ENCODE measurements at regions not wholly inside any gene's neighbourhood (a gene's known extent, or its start where the extent isn't known, plus 50 kb on each side); places are given as distances from the start of the nearest gene placed in this dataset.

DNA sequence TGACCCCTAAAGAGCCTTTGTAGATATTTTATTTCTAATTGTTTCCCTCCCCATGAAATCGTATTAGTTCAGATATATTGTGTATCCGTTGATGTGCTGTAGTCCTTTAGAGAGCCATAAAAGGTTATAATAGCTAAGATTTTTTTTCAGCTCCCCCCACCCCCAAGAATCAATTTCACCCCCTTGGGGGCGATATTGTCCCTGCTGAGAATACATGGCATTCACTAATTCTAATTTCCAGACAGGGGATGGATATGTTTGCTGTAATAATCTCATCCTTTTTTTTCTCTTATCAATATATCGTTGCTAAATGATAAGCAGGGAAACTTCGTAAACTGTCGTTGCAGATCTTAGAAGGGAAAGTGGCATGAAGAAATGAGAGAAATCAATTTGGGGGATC is 530.7 kb downstream of the TMEM182 start:
- TF ChIP-seq, protein P1, sequence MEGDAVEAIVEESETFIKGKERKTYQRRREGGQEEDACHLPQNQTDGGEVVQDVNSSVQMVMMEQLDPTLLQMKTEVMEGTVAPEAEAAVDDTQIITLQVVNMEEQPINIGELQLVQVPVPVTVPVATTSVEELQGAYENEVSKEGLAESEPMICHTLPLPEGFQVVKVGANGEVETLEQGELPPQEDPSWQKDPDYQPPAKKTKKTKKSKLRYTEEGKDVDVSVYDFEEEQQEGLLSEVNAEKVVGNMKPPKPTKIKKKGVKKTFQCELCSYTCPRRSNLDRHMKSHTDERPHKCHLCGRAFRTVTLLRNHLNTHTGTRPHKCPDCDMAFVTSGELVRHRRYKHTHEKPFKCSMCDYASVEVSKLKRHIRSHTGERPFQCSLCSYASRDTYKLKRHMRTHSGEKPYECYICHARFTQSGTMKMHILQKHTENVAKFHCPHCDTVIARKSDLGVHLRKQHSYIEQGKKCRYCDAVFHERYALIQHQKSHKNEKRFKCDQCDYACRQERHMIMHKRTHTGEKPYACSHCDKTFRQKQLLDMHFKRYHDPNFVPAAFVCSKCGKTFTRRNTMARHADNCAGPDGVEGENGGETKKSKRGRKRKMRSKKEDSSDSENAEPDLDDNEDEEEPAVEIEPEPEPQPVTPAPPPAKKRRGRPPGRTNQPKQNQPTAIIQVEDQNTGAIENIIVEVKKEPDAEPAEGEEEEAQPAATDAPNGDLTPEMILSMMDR (IDR thresholded peaks at IDR 0.05) = no peak
- peaks cover 0 to 18% (median 4%) of the 10 kb centered on the region in 7 donors for H3K27me3 ChIP-seq
- no peak for ATAC-seq
- WGBS, 2 donors = 42 to 46% methylated on average over 6 of the region's 6 CpGs
- H3K36me3 ChIP-seq = no peaks in the 10 kb centered on the region
- intact Hi-C loops (cut with DNase I) = no loop called here
- no peak overlapping the region for H3K4me3 ChIP-seq
- no peak for DNase-seq
- no peak overlapping the region for H3K27ac ChIP-seq
- H3K4me1 ChIP-seq = no peaks in the 10 kb centered on the region
- H3K9me3 ChIP-seq = no peaks in the 10 kb centered on the region

DNA sequence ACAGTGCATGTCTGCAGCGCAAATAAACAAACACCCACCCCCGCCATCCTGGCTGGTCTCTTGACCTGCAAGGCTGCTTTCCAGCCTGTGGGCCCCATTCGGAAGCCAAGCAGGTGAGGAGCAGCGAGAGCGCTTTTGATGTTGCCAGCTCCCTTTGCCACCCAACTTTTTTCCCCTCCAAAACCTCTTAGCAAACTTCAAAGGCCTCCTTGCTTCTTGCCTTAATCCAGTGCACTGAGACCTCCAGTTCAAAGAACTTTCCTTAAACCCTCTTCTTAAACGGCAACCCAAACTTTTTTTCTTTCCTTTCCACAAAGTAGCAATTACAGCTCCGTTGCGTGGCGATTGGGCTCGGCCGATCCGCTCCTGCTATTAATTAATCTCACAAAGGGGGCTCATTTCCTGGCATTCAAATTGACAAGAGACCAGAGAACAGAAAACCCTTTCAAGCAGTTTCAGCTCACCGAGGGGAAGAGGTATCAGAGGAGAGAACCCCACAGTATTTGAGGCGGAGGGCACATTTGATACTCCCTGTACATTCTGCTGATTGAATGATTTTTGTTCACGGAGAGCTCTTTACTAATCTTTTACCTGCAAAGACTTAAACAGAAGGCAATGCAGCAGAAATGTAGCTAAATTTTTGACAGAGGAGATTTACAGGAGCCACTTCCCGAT is 531.4 kb downstream of the TMEM182 start:
- no peaks in the 10 kb centered on the region for H3K4me1 ChIP-seq
- 27 to 30% methylated on average over 16 of the region's 16 CpGs for WGBS, 2 donors
- H3K27me3 ChIP-seq = peaks cover 0 to 17% (median 4%) of the 10 kb centered on the region in 7 donors
- no peaks in the 10 kb centered on the region for H3K9me3 ChIP-seq
- TF ChIP-seq, protein P1 (IDR thresholded peaks at IDR 0.05) = no peak
- intact Hi-C loops (cut with DNase I) = no loop called here
- no peak for DNase-seq
- no peak for ATAC-seq
- H3K36me3 ChIP-seq = no peaks in the 10 kb centered on the region
- no peak overlapping the region for H3K4me3 ChIP-seq
- H3K27ac ChIP-seq = no peak overlapping the region

DNA sequence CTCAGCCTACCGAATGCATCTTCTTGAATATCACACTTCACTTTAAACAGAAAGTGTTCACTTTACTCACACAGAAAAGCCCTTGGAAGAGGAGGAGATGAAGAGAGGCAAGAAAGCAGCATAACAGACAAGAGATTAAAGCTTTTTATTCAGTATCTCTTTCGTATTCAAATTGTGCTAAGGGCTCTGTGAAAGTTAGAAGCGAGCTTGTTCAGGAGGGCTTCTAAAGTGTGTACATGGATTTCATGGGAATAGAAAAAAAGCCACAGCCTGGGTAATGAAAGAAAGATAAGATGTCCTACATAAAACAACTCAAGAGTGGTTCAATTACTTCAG is 531.9 kb downstream of the TMEM182 start:
- DNase-seq (no peak), ATAC-seq (no peak)
- intact Hi-C loops (cut with DNase I) = no loop called here
- no peaks in the 10 kb centered on the region for H3K36me3 ChIP-seq
- WGBS, 2 donors = 33 to 35% methylated on average over 3 of the region's 3 CpGs
- no peaks in the 10 kb centered on the region for H3K4me1 ChIP-seq
- peaks cover 0 to 17% (median 4%) of the 10 kb centered on the region in 7 donors for H3K27me3 ChIP-seq
- TF ChIP-seq, protein P1 (IDR thresholded peaks at IDR 0.05) = no peak
- no peak overlapping the region for H3K27ac ChIP-seq
- no peak overlapping the region for H3K4me3 ChIP-seq
- no peaks in the 10 kb centered on the region for H3K9me3 ChIP-seq

DNA sequence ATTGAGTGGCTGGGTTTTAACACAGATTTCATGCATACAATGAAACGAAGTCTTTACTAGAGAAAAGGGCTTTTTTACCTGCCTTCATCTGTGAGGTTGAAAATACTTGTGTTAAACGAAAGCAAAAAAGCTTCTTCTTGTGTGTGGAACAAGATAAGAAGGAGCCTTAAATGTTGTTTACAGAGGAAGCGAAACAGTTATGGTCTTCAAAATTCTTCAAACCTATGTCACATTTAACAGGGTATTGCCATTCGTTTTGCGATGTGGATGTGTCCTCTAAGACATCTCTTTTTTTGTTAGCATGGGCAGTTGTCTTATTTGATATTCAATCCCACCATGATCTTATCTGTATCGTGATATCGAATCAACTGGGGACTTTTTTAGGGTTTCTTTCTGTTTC is 532.6 kb downstream of the TMEM182 start:
- DNase-seq (no peak), ATAC-seq (no peak)
- H3K9me3 ChIP-seq = no peaks in the 10 kb centered on the region
- H3K27ac ChIP-seq = no peak overlapping the region
- H3K36me3 ChIP-seq = no peaks in the 10 kb centered on the region
- TF ChIP-seq, protein P1 (IDR thresholded peaks at IDR 0.05) = no peak
- H3K4me1 ChIP-seq = no peaks in the 10 kb centered on the region
- H3K4me3 ChIP-seq = no peak overlapping the region
- intact Hi-C loops (cut with DNase I) = no loop called here
- 75 to 76% methylated on average over 7 of the region's 7 CpGs for WGBS, 2 donors
- H3K27me3 ChIP-seq = peaks cover 0 to 17% (median 4%) of the 10 kb centered on the region in 7 donors
